HL-60 (cell line): ENCODE measurements at regions not wholly inside any gene's neighbourhood (a gene's known extent, or its start where the extent isn't known, plus 50 kb on each side); places are given as distances from the start of the nearest gene placed in this dataset.

Experiments
- CTCF ChIP-seq: IDR thresholded peaks from one replicate; pipeline ENCODE4 v1.5.1; 2011; ENCODE audit warnings: low read length, control low read depth, inconsistent platforms; ENCODE audit not compliant: insufficient read depth
- POLR2AphosphoS5 ChIP-seq: IDR thresholded peaks from 2 replicates; pipeline ENCODE4 v1.6.1; 2012; ENCODE audit warnings: low read depth
- TF ChIP-seq, protein P1 (sequence below): IDR thresholded peaks from 2 replicates; pipeline ENCODE4 v1.6.1; 2012; ENCODE audit warnings: low read depth; ENCODE audit not compliant: insufficient replicate concordance

GRCh38 chr4:17373666-17374065, 138.2 kb downstream of the QDPR start:
- no peak for TF ChIP-seq CTCF
- TF ChIP-seq POLR2AphosphoS5: no peak
- TF ChIP-seq, protein P1, sequence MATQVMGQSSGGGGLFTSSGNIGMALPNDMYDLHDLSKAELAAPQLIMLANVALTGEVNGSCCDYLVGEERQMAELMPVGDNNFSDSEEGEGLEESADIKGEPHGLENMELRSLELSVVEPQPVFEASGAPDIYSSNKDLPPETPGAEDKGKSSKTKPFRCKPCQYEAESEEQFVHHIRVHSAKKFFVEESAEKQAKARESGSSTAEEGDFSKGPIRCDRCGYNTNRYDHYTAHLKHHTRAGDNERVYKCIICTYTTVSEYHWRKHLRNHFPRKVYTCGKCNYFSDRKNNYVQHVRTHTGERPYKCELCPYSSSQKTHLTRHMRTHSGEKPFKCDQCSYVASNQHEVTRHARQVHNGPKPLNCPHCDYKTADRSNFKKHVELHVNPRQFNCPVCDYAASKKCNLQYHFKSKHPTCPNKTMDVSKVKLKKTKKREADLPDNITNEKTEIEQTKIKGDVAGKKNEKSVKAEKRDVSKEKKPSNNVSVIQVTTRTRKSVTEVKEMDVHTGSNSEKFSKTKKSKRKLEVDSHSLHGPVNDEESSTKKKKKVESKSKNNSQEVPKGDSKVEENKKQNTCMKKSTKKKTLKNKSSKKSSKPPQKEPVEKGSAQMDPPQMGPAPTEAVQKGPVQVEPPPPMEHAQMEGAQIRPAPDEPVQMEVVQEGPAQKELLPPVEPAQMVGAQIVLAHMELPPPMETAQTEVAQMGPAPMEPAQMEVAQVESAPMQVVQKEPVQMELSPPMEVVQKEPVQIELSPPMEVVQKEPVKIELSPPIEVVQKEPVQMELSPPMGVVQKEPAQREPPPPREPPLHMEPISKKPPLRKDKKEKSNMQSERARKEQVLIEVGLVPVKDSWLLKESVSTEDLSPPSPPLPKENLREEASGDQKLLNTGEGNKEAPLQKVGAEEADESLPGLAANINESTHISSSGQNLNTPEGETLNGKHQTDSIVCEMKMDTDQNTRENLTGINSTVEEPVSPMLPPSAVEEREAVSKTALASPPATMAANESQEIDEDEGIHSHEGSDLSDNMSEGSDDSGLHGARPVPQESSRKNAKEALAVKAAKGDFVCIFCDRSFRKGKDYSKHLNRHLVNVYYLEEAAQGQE: no peak
